HCT116 (cell line): ENCODE measurements at regions not wholly inside any gene's neighbourhood (a gene's known extent, or its start where the extent isn't known, plus 50 kb on each side); places are given as distances from the start of the nearest gene placed in this dataset.

Experiments
- ATAC-seq: fragments of 200-7000 bp; cut with Tn5 transposase; 2 replicates; pipeline ENCODE4 v1.9.1; 2020; ENCODE audit warnings: mild to moderate bottlenecking, moderate library complexity
- BruUV-seq: library from RNA; stranded (reverse); fragments of 400-500 nt; replicated peaks from 2 replicates; lab custom pipeline; 2021; lab: Mats Ljungman, UMichigan
- CTCF ChIA-PET: fragments of 300-600 bp; sonication (Branson Sonifier 250); formaldehyde crosslinking; loops from one replicate; lab custom pipeline; 2021; ENCODE audit warnings: antibody characterized with exemption; lab: Charles Lee
- POLR2A ChIA-PET: fragments of 300-600, 350-600 bp; sonication (Branson Sonifier 250); formaldehyde crosslinking; loops from one replicate; lab custom pipeline; 2021; ENCODE audit warnings: antibody characterized with exemption; lab: Charles Lee
- RAD21 ChIA-PET, 2 experiments: fragments of 300-600 bp; sonication (Branson Sonifier 250); formaldehyde crosslinking; loops; one replicate each; lab custom pipeline; 2023; ENCODE audit warnings: low total read pairs in 2 of 2; ENCODE audit not compliant: uncharacterized antibody in 2 of 2, unreplicated experiment in 2 of 2, low non-redundant PET in 1 of 2; lab: Charles Lee
- DNase-seq: peaks from one replicate; pipeline ENCODE4 v3.0.0-alpha.2; 2010; ENCODE audit warnings: low read depth, low spot score
- H2AFZ ChIP-seq: fragments of 200-600 bp; shearing (Covaris generic), sonication (generic); 2 replicates; pipeline ENCODE4 v1.6.1; 2017; ENCODE audit warnings: low read depth, mixed run types, mixed read lengths, antibody characterized with exemption, low read length; ENCODE audit not compliant: poor library complexity, severe bottlenecking
- H3K27ac ChIP-seq: 2 replicates; pipeline ENCODE4 v1.5.1; 2012; ENCODE audit warnings: low read depth, low read length
- H3K27me3 ChIP-seq: fragments of 200-600 bp; sonication (generic); 2 replicates; pipeline ENCODE4 v1.6.1; 2016; ENCODE audit warnings: mixed run types, low read length, mixed read lengths; ENCODE audit not compliant: insufficient read depth
- H3K36me3 ChIP-seq, 2 experiments: fragments of 200-500 bp in 1 of 2; fragments of 200-600 bp in 1 of 2; sonication (Bioruptor generic) in 1 of 2; sonication (generic) in 1 of 2; 2 replicates each; pipeline versions ENCODE4 v1.5.1 to v1.6.1; 2014 to 2016; ENCODE audit warnings: low read length in 2 of 2, inconsistent platforms in 1 of 2, mixed read lengths in 1 of 2, mixed run types in 1 of 2; ENCODE audit not compliant: insufficient read depth in 2 of 2, control insufficient read depth in 1 of 2
- H3K4me1 ChIP-seq, 2 experiments: fragments of 200-600 bp in 1 of 2; sonication (generic) in 1 of 2; 2 replicates each; pipeline versions ENCODE4 v1.5.1 to v1.6.1; 2012 to 2017; ENCODE audit warnings: low read length in 2 of 2, inconsistent platforms in 1 of 2, mild to moderate bottlenecking in 1 of 2, mixed read lengths in 1 of 2, mixed run types in 1 of 2, moderate library complexity in 1 of 2; ENCODE audit not compliant: insufficient read depth in 2 of 2, control insufficient read depth in 1 of 2
- H3K4me2 ChIP-seq: fragments of 200-600 bp; sonication (generic); 2 replicates; pipeline ENCODE4 v1.6.1; 2017; ENCODE audit warnings: mixed run types, low read length, mixed read lengths
- H3K4me3 ChIP-seq, 2 experiments: fragments of 200-600 bp in 1 of 2; sonication (generic) in 1 of 2; replicated peaks in 1 of 2; 2 replicates each; pipeline ENCODE4 v1.5.1; 2011 to 2016; ENCODE audit warnings: low read length in 2 of 2, control low read depth in 1 of 2, low read depth in 1 of 2, mild to moderate bottlenecking in 1 of 2, mixed read lengths in 1 of 2, mixed run types in 1 of 2
- H3K79me2 ChIP-seq: fragments of 200-600 bp; sonication (generic); 2 replicates; pipeline ENCODE4 v1.6.1; 2017; ENCODE audit warnings: mild to moderate bottlenecking, mixed run types, low read length, moderate library complexity, mixed read lengths; ENCODE audit not compliant: insufficient read depth
- H3K9ac ChIP-seq: fragments of 200-600 bp; sonication (generic); 2 replicates; pipeline ENCODE4 v1.6.1; 2016; ENCODE audit warnings: low read length, mixed read lengths
- H3K9me2 ChIP-seq: fragments of 200-600 bp; sonication (generic), shearing (Covaris generic); 2 replicates; pipeline ENCODE4 v1.6.1; 2017; ENCODE audit warnings: mixed run types, mild to moderate bottlenecking, moderate library complexity; ENCODE audit not compliant: insufficient read depth
- H3K9me3 ChIP-seq, 2 experiments: fragments of 200-500 bp in 1 of 2; fragments of 200-600 bp in 1 of 2; sonication (Bioruptor generic) in 1 of 2; sonication (generic) in 1 of 2; 2 replicates each; pipeline ENCODE4 v1.6.1; 2014 to 2017; ENCODE audit warnings: low read length in 2 of 2, mixed read lengths in 2 of 2, inconsistent platforms in 1 of 2, low read depth in 1 of 2, mild to moderate bottlenecking in 1 of 2, mixed run types in 1 of 2, moderate library complexity in 1 of 2; ENCODE audit not compliant: control insufficient read depth in 1 of 2, insufficient read depth in 1 of 2
- H4K20me1 ChIP-seq: fragments of 200-600 bp; sonication (generic), shearing (Covaris generic); 2 replicates; pipeline ENCODE4 v1.6.1; 2017; ENCODE audit warnings: mixed run types, mild to moderate bottlenecking, moderate library complexity; ENCODE audit not compliant: insufficient read depth
- ATF3 ChIP-seq: IDR thresholded peaks from 2 replicates; pipeline ENCODE4 v1.6.1; 2012
- CEBPB ChIP-seq: IDR thresholded peaks from 2 replicates; pipeline ENCODE4 v1.6.1; 2012; ENCODE audit warnings: low read depth
- CTCF ChIP-seq, 3 experiments: fragments of 200-600 bp in 1 of 3; sonication (generic) in 1 of 3; IDR thresholded peaks in 2 of 3; conservative IDR thresholded peaks in 1 of 3; 2 replicates each; pipeline ENCODE4 v1.5.1; 2012 to 2017; ENCODE audit warnings: low read depth in 2 of 3, low read length in 2 of 3, antibody characterized with exemption in 1 of 3, borderline replicate concordance in 1 of 3, control low read depth in 1 of 3, mild to moderate bottlenecking in 1 of 3, mixed read lengths in 1 of 3, mixed run types in 1 of 3, moderate library complexity in 1 of 3; ENCODE audit not compliant: insufficient read depth in 1 of 3
- EGR1 ChIP-seq: IDR thresholded peaks from 2 replicates; pipeline ENCODE4 v1.6.1; 2012; ENCODE audit warnings: low read depth
- POLR2AphosphoS5 ChIP-seq: IDR thresholded peaks from 2 replicates; pipeline ENCODE4 v1.6.1; 2011; ENCODE audit warnings: mild to moderate bottlenecking, low read depth, low read length, moderate library complexity
- SIN3A ChIP-seq: IDR thresholded peaks from 2 replicates; pipeline ENCODE4 v1.6.1; 2012; ENCODE audit warnings: low read depth
- TCF7L2 ChIP-seq: IDR thresholded peaks from 2 replicates; pipeline ENCODE4 v1.7.0; 2011; ENCODE audit warnings: borderline replicate concordance, inconsistent platforms; ENCODE audit not compliant: insufficient read depth, insufficient read length; ENCODE audit errors: extremely low read depth
- ZFX ChIP-seq: fragments of 450-650 bp; IDR thresholded peaks from 2 replicates; pipeline ENCODE4 v1.6.1; 2017
- ZNF274 ChIP-seq: fragments of 200-500 bp; sonication (Bioruptor generic); IDR thresholded peaks from 2 replicates; pipeline ENCODE4 v1.6.1; 2014; ENCODE audit warnings: mild to moderate bottlenecking, low read depth, low read length, inconsistent platforms
- intact Hi-C: fragments of 100-400 bp; cut with micrococcal nuclease; formaldehyde crosslinking; loops from 2 replicates; pipeline ENCODE4 v1.10.0; 2022

GRCh38 chr11:82631722-82632630, 101.7 kb downstream of the FAM181B start (continued):
- no peak for TF ChIP-seq CTCF (IDR thresholded peaks at IDR 0.05 in 2 of 3, conservative IDR thresholded peaks at IDR 0.05 in 1 of 3; ENCODE audit: borderline replicate concordance in 1 of 3, insufficient read depth in 1 of 3, low read depth in 2 of 3, low read length in 2 of 3)
- TF ChIP-seq SIN3A, result no peak

- H3K4me2 ChIP-seq, result no peak overlapping the region
- BruUV-seq, result no TSS peak
- no peak overlapping the region for H3K9ac ChIP-seq
- H3K4me1 ChIP-seq, result no peaks in the 10 kb centered on the region
- no peaks in the 10 kb centered on the region for H3K9me2 ChIP-seq
- H3K79me2 ChIP-seq, result no peaks in the 10 kb centered on the region
- ChIA-PET POLR2A (no interaction called here), RAD21 (no interaction called here), CTCF (no interaction called here)
- ATAC-seq (no peak), DNase-seq (no peak)
- H3K9me3 ChIP-seq, result no peaks in the 10 kb centered on the region
- H3K4me3 ChIP-seq, result no peak overlapping the region
- H3K36me3 ChIP-seq, result no peaks in the 10 kb centered on the region
- intact Hi-C loops, result no loop called here
- no peaks in the 10 kb centered on the region for H3K27me3 ChIP-seq
- TF ChIP-seq ATF3 (no peak), CEBPB (no peak), CTCF (IDR thresholded peaks at IDR 0.05 in 2 of 3, conservative IDR thresholded peaks at IDR 0.05 in 1 of 3; ENCODE audit: borderline replicate concordance in 1 of 3, insufficient read depth in 1 of 3, low read depth in 2 of 3, low read length in 2 of 3) (no peak), EGR1 (no peak), ZFX (no peak), TCF7L2 (no peak), POLR2AphosphoS5 (no peak), ZNF274 (no peak)
- H3K27ac ChIP-seq, result no peak overlapping the region
- no peak overlapping the region for H2AFZ ChIP-seq
- no peaks in the 10 kb centered on the region for H4K20me1 ChIP-seq
These were observed 123.0 kb downstream of the FAM181B start for GRCh38 chr11:82610671-82611070.
